GM21717 (cell line): ENCODE measurements at regions not wholly inside any gene's neighbourhood (a gene's known extent, or its start where the extent isn't known, plus 50 kb on each side); places are given as distances from the start of the nearest gene placed in this dataset.

Experiments used
- ATAC-seq: cut with Tn5 transposase; IDR thresholded peaks from one replicate; pipeline ENCODE4 v1.9.1; 2021; ENCODE audit warnings: mild to moderate bottlenecking, moderate library complexity; ENCODE audit not compliant: unreplicated experiment

- ATAC-seq: no peak
Measured at GRCh38 chr10:121096617-121097431, 245.7 kb downstream of the WDR11 start.

GRCh38 chr10:121098211-121098610 lies 247.0 kb downstream of the WDR11 start:
- no peak for ATAC-seq

- ATAC-seq: no peak
Measured at GRCh38 chr10:121098751-121099150, 247.6 kb downstream of the WDR11 start.

- no peak for ATAC-seq
Measured at GRCh38 chr10:121099181-121099580, 248.0 kb downstream of the WDR11 start.

GRCh38 chr10:121099592-121099991 lies 248.4 kb downstream of the WDR11 start:
- ATAC-seq: no peak

GRCh38 chr10:121101561-121101960 lies 250.4 kb downstream of the WDR11 start:
- no peak for ATAC-seq

GRCh38 chr10:121102706-121103105 lies 251.5 kb downstream of the WDR11 start:
- no peak for ATAC-seq

- ATAC-seq: no peak
Measured at GRCh38 chr10:121104476-121105111, 253.4 kb downstream of the WDR11 start.

GRCh38 chr10:121106611-121107010 lies 255.4 kb downstream of the WDR11 start:
- ATAC-seq: no peak

- no peak for ATAC-seq
Measured at GRCh38 chr10:121108051-121108450, 256.9 kb downstream of the WDR11 start.

GRCh38 chr10:121110369-121110768 lies 259.2 kb downstream of the WDR11 start:
- ATAC-seq: no peak

- ATAC-seq: no peak
Measured at GRCh38 chr10:121112136-121112535, 261.0 kb downstream of the WDR11 start.

GRCh38 chr10:121112579-121113384 lies 261.6 kb downstream of the WDR11 start:
- no peak for ATAC-seq

GRCh38 chr10:121113385-121113696 lies 262.2 kb downstream of the WDR11 start:
- ATAC-seq: no peak

- ATAC-seq: no peak
Measured at GRCh38 chr10:121113911-121114310, 262.7 kb downstream of the WDR11 start.

- no peak for ATAC-seq
Measured at GRCh38 chr10:121115154-121115553, 264.0 kb downstream of the WDR11 start.

- no peak for ATAC-seq
Measured at GRCh38 chr10:121121462-121121861, 270.3 kb downstream of the WDR11 start.

GRCh38 chr10:121127151-121127906 lies 276.2 kb downstream of the WDR11 start:
- no peak for ATAC-seq

- ATAC-seq: no peak
Measured at GRCh38 chr10:121128164-121128563, 277.0 kb downstream of the WDR11 start.

- ATAC-seq: no peak
Measured at GRCh38 chr10:121129266-121129665, 278.1 kb downstream of the WDR11 start.

- no peak for ATAC-seq
Measured at GRCh38 chr10:121130382-121130781, 279.2 kb downstream of the WDR11 start.
